ENCODE measurements at regions not wholly inside any gene's neighbourhood (a gene's known extent, or its start where the extent isn't known, plus 50 kb on each side); places are given as distances from the start of the nearest gene placed in this dataset.

- Histone ChIP-seq H3K79me2 (ENCODE audit: insufficient read depth, low read depth, low read length) (no peaks in the 10 kb centered on the region), H3K4me3 (ENCODE audit: low read depth, low read length, poor library complexity, severe bottlenecking) (no peak overlapping the region), H3K27ac (ENCODE audit: low read depth, low read length, poor library complexity, severe bottlenecking) (no peak overlapping the region), H2AFZ (ENCODE audit: low read length) (no peak overlapping the region), H3K4me2 (ENCODE audit: low read length) (no peak overlapping the region), H3K36me3 (ENCODE audit: insufficient read depth, low read length) (no peaks in the 10 kb centered on the region), H3K9me2 (ENCODE audit: insufficient read depth, low read length) (no peaks in the 10 kb centered on the region), H3K9me3 (ENCODE audit: low read length) (no peaks in the 10 kb centered on the region), H3K4me1 (ENCODE audit: insufficient read depth, low read length, poor library complexity, severe bottlenecking) (no peaks in the 10 kb centered on the region), H4K20me1 (ENCODE audit: insufficient read depth, low read length) (no peaks in the 10 kb centered on the region)
- intact Hi-C loops (cut with micrococcal nuclease; ENCODE audit: unreplicated experiment), result no loop called here
- BruUV-seq (replicated peaks), result no TSS peak
- ChIA-PET POLR2A (interaction anchor here (1.1 to 1.3 kb wide), 2 partner anchors 10 to 11 kb away, joined by 3 to 4 read pairs; no protein-coding TSS in a partner anchor), CTCF (ENCODE audit: unreplicated experiment) (no interaction called here)
- no peak for DNase-seq (ENCODE audit: low spot score)
- TF ChIP-seq EZH2phosphoT487 (IDR thresholded peaks at IDR 0.05; ENCODE audit: borderline replicate concordance, low read depth, low read length) (no peak), CTCF (conservative IDR thresholded peaks at IDR 0.05; ENCODE audit: low read length) (no peak)
These were observed 244.9 kb downstream of the SEMA3D start for GRCh38 chr7:84941936-84942335.

GRCh38 chr7:84941291-84941690, 245.6 kb downstream of the SEMA3D start:
- POLR2A ChIA-PET, result interaction anchor here (0.6 kb wide), 1 partner anchor 99 kb away, joined by 3 read pairs; no protein-coding TSS in a partner anchor
- no TSS peak for BruUV-seq (replicated peaks)
- intact Hi-C loops (cut with micrococcal nuclease; ENCODE audit: unreplicated experiment), result no loop called here

More at GRCh38 chr7:84941291-84941690, 245.6 kb downstream of the SEMA3D start:
- H3K4me2 ChIP-seq (ENCODE audit: low read length), result no peak overlapping the region
- H3K4me1 ChIP-seq (ENCODE audit: insufficient read depth, low read length, poor library complexity, severe bottlenecking), result no peaks in the 10 kb centered on the region
- CTCF ChIA-PET (ENCODE audit: unreplicated experiment), result no interaction called here
- H3K36me3 ChIP-seq (ENCODE audit: insufficient read depth, low read length), result no peaks in the 10 kb centered on the region
- no peak for DNase-seq (ENCODE audit: low spot score)
- no peak overlapping the region for H3K27ac ChIP-seq (ENCODE audit: low read depth, low read length, poor library complexity, severe bottlenecking)
- no peak for TF ChIP-seq CTCF (conservative IDR thresholded peaks at IDR 0.05; ENCODE audit: low read length)
- no peak for TF ChIP-seq EZH2phosphoT487 (IDR thresholded peaks at IDR 0.05; ENCODE audit: borderline replicate concordance, low read depth, low read length)
- H3K9me3 ChIP-seq (ENCODE audit: low read length), result no peaks in the 10 kb centered on the region
- H3K9me2 ChIP-seq (ENCODE audit: insufficient read depth, low read length), result no peaks in the 10 kb centered on the region
- H3K79me2 ChIP-seq (ENCODE audit: insufficient read depth, low read depth, low read length), result no peaks in the 10 kb centered on the region
- no peak overlapping the region for H2AFZ ChIP-seq (ENCODE audit: low read length)
- no peaks in the 10 kb centered on the region for H4K20me1 ChIP-seq (ENCODE audit: insufficient read depth, low read length)
- H3K4me3 ChIP-seq (ENCODE audit: low read depth, low read length, poor library complexity, severe bottlenecking), result no peak overlapping the region
